HG03066 (cell line): ENCODE measurements at regions not wholly inside any gene's neighbourhood (a gene's known extent, or its start where the extent isn't known, plus 50 kb on each side); places are given as distances from the start of the nearest gene placed in this dataset.

Source experiments
- ATAC-seq: cut with Tn5 transposase; IDR thresholded peaks from one replicate; pipeline ENCODE4 v1.9.1; 2021; ENCODE audit warnings: low read depth; ENCODE audit not compliant: unreplicated experiment

GRCh38 chr7:130922206-130923112, 188.5 kb upstream of the KLF14 start:
- no peak for ATAC-seq

GRCh38 chr7:130923365-130923764, 189.4 kb upstream of the KLF14 start:
- ATAC-seq = no peak

GRCh38 chr7:130923930-130924329, 189.9 kb upstream of the KLF14 start:
- no peak for ATAC-seq

GRCh38 chr7:130925136-130925794, 191.3 kb upstream of the KLF14 start:
- no peak for ATAC-seq

- no peak for ATAC-seq
Measured at GRCh38 chr7:130926001-130926691, 192.1 kb upstream of the KLF14 start.

GRCh38 chr7:130927062-130927461, 193.1 kb upstream of the KLF14 start:
- no peak for ATAC-seq

GRCh38 chr7:130927564-130927963, 193.6 kb upstream of the KLF14 start:
- no peak for ATAC-seq

- ATAC-seq = no peak
Measured at GRCh38 chr7:130929896-130930659, 196.1 kb upstream of the KLF14 start.

GRCh38 chr7:130930681-130931080, 196.7 kb upstream of the KLF14 start:
- ATAC-seq = no peak

- ATAC-seq = no peak
Measured at GRCh38 chr7:130931423-130931822, 197.4 kb upstream of the KLF14 start.

- no peak for ATAC-seq
Measured at GRCh38 chr7:130932088-130932487, 198.1 kb upstream of the KLF14 start.

GRCh38 chr7:130932667-130933432, 198.8 kb upstream of the KLF14 start:
- ATAC-seq = no peak

- ATAC-seq = no peak
Measured at GRCh38 chr7:130933919-130934318, 199.9 kb upstream of the KLF14 start.

- no peak for ATAC-seq
Measured at GRCh38 chr7:130935564-130936157, 201.7 kb upstream of the KLF14 start.

- no peak for ATAC-seq
Measured at GRCh38 chr7:130936202-130936931, 202.4 kb upstream of the KLF14 start.

GRCh38 chr7:130937016-130937415, 203.0 kb upstream of the KLF14 start:
- ATAC-seq = no peak

GRCh38 chr7:130937830-130938229, 203.8 kb upstream of the KLF14 start:
- ATAC-seq = no peak

GRCh38 chr7:130938661-130939060, 204.7 kb upstream of the KLF14 start:
- no peak for ATAC-seq
